ENCODE measurements at regions not wholly inside any gene's neighbourhood (a gene's known extent, or its start where the extent isn't known, plus 50 kb on each side); places are given as distances from the start of the nearest gene placed in this dataset.

DNA sequence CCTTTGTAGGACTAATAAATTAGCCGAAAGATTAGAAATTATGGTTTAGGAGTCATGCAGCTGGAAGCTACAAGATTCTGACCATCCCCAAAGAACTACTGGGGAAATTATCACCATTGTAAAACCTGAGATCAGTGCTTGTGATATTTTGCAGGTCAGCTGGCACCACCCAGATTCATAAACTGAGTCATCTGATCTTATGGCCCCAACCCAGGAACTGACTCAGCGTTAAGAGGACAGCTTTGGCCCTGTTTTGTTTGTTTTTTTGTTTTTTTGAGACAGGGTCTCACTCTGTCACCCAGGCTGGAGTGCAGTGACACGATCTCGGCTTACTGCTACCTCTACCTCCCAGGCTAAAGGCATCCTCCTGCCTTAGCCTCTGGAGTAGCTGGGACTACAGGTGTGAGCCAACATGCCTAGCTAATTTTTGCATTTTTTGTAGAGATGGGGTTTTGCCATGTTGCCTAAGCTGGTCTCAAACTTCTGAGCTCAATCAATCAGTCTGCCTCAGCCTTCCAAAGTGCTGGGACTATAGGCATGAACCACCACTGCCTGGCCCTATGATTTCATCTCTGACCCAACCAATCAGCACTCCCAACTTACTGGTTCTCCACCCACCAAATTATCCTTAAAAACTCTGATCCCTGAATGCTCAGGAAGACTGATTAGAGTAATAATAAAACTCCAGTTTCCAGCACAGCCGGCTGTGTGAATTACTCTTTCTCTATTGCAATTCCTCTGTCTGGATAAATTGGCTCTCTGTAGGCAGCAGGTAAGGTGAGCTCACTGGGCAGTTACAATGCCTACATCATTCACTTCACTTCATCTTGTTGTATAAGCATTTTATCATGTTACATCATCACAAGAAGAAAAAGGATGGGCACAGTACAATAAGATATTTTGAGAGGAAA, 79.4 kb upstream of the KSR1 start:
- intact Hi-C loops (cut with DNase I; ENCODE audit: low total_unique reads) = no loop called here
- peak in 1 of 2 donors; percentile 52 for DNase-seq
- TF ChIP-seq, protein P1, sequence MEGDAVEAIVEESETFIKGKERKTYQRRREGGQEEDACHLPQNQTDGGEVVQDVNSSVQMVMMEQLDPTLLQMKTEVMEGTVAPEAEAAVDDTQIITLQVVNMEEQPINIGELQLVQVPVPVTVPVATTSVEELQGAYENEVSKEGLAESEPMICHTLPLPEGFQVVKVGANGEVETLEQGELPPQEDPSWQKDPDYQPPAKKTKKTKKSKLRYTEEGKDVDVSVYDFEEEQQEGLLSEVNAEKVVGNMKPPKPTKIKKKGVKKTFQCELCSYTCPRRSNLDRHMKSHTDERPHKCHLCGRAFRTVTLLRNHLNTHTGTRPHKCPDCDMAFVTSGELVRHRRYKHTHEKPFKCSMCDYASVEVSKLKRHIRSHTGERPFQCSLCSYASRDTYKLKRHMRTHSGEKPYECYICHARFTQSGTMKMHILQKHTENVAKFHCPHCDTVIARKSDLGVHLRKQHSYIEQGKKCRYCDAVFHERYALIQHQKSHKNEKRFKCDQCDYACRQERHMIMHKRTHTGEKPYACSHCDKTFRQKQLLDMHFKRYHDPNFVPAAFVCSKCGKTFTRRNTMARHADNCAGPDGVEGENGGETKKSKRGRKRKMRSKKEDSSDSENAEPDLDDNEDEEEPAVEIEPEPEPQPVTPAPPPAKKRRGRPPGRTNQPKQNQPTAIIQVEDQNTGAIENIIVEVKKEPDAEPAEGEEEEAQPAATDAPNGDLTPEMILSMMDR (IDR thresholded peaks at IDR 0.05) = no peak
- TF ChIP-seq POLR2A (IDR thresholded peaks at IDR 0.05) = no peak
- Histone ChIP-seq H3K4me3 (no peak overlapping the region), H3K9me3 (no peaks in the 10 kb centered on the region), H3K4me1 (peaks cover 0 to 3% of the 10 kb centered on the region in 2 donors), H3K36me3 (no peaks in the 10 kb centered on the region), H3K27ac (peak overlapping the region; percentile 82 to 92), H3K27me3 (no peaks in the 10 kb centered on the region)

DNA sequence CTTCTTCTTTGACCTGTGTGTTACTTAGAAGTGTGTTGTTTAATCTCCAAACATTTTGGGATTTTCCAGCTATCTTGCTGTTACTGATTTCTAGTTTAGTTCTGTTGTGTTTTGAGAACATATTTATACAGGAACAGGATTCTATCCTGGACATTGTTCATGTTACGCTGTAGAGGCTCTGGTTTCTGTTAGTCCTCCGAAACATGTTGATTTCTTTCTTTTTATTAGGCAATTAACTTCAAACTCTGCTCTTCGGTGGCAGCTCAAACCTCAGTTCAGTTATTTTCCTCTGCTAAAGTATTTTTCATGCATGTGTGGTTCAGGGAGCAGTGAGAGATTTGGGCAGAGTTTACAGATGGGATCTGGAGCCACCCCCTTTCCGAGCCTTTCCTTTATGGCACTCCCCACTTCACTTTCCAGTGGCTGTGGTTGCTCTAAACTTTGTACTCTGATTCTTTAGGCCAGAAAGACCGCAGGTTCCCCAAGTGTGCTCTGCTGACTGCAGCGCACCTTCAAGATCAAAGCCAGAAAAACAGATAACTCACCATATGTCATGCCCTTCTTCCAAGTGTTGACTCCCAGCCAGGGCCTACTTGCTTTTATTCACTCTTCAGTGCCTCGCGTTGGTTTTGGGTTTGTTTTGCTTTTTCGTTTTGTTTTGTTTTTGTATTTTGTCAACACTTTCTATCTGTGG, 77.6 kb upstream of the KSR1 start:
- no peaks in the 10 kb centered on the region for H3K36me3 ChIP-seq
- H3K27ac ChIP-seq = peak overlapping the region; percentile 82 to 92
- H3K9me3 ChIP-seq = no peaks in the 10 kb centered on the region
- TF ChIP-seq POLR2A (IDR thresholded peaks at IDR 0.05) = no peak
- TF ChIP-seq, protein P1 (IDR thresholded peaks at IDR 0.05) = no peak
- no peaks in the 10 kb centered on the region for H3K27me3 ChIP-seq
- no peak overlapping the region for H3K4me3 ChIP-seq
- intact Hi-C loops (cut with DNase I; ENCODE audit: low total_unique reads) = no loop called here
- peak in 1 of 2 donors; percentile 68 for DNase-seq
- H3K4me1 ChIP-seq = peaks cover 0 to 3% of the 10 kb centered on the region in 2 donors

- DNase-seq = peak; percentile 70 to 73
These were observed 76.2 kb upstream of the KSR1 start for GRCh38 chr17:27379888-27380533.

GRCh38 chr17:27380551-27380950, 75.7 kb upstream of the KSR1 start:
- H3K4me3 ChIP-seq = peak overlapping the region; percentile 13 to 18
- no peak for DNase-seq
- no peaks in the 10 kb centered on the region for H3K36me3 ChIP-seq
- H3K27me3 ChIP-seq = no peaks in the 10 kb centered on the region
- no peaks in the 10 kb centered on the region for H3K9me3 ChIP-seq
- peak overlapping the region; percentile 82 to 92 for H3K27ac ChIP-seq
- intact Hi-C loops (cut with DNase I; ENCODE audit: low total_unique reads) = no loop called here
- no peak for TF ChIP-seq POLR2A (IDR thresholded peaks at IDR 0.05)
- peaks cover 3 to 5% of the 10 kb centered on the region in 2 donors for H3K4me1 ChIP-seq

More at GRCh38 chr17:27379888-27380533, 76.2 kb upstream of the KSR1 start:
- Histone ChIP-seq H3K9me3 (no peaks in the 10 kb centered on the region), H3K4me3 (peak overlapping the region; percentile 13 to 18), H3K27me3 (no peaks in the 10 kb centered on the region), H3K36me3 (no peaks in the 10 kb centered on the region), H3K27ac (peak overlapping the region; percentile 82 to 92), H3K4me1 (peaks cover 3 to 5% of the 10 kb centered on the region in 2 donors)
- intact Hi-C loops (cut with DNase I; ENCODE audit: low total_unique reads) = no loop called here
- TF ChIP-seq POLR2A (IDR thresholded peaks at IDR 0.05) = no peak
- TF ChIP-seq, protein P1 (IDR thresholded peaks at IDR 0.05) = no peak

DNA sequence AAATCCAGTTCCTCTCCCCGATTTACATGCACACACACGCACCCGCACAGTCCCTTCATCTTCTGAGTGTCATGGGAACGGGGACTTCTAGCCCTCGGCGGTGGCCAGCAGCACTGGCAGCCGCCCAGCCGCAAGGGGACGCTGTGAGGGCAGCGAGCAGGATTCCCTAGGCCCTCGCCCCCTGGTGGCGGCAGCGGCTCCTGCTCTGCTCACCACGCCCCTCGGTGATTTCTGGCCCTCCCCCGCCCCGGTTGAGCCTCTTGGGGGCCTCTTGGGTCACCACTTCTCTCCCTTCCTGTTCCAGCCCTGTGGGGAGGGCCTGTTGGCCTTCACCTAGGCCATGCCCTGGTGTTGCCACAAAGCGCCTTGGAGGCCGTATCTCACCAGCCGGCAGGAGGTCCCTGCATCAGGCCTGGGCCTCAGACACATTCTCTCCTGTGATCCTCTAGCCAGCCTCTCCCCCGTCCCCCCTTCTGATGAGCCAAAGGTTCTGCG, 75.2 kb upstream of the KSR1 start:
- H3K36me3 ChIP-seq = no peaks in the 10 kb centered on the region
- no peaks in the 10 kb centered on the region for H3K9me3 ChIP-seq
- H3K4me1 ChIP-seq = peaks cover 3 to 5% of the 10 kb centered on the region in 2 donors
- H3K27me3 ChIP-seq = no peaks in the 10 kb centered on the region
- DNase-seq = peak; percentile 53 to 57
- H3K4me3 ChIP-seq = no peak overlapping the region
- intact Hi-C loops (cut with DNase I; ENCODE audit: low total_unique reads) = no loop called here
- H3K27ac ChIP-seq = peak overlapping the region; percentile 82 to 92
- TF ChIP-seq POLR2A (IDR thresholded peaks at IDR 0.05) = no peak
- TF ChIP-seq, protein P1 (IDR thresholded peaks at IDR 0.05) = peak; percentile 45 to 72 (median 58)

Data from uterus (tissue), 3 donors.